ENCODE measurements at regions not wholly inside any gene's neighbourhood (a gene's known extent, or its start where the extent isn't known, plus 50 kb on each side); places are given as distances from the start of the nearest gene placed in this dataset.

GRCh38 chr14:101411779-101412178 is 149.5 kb upstream of the DIO3 start:
- TF ChIP-seq, protein P1, sequence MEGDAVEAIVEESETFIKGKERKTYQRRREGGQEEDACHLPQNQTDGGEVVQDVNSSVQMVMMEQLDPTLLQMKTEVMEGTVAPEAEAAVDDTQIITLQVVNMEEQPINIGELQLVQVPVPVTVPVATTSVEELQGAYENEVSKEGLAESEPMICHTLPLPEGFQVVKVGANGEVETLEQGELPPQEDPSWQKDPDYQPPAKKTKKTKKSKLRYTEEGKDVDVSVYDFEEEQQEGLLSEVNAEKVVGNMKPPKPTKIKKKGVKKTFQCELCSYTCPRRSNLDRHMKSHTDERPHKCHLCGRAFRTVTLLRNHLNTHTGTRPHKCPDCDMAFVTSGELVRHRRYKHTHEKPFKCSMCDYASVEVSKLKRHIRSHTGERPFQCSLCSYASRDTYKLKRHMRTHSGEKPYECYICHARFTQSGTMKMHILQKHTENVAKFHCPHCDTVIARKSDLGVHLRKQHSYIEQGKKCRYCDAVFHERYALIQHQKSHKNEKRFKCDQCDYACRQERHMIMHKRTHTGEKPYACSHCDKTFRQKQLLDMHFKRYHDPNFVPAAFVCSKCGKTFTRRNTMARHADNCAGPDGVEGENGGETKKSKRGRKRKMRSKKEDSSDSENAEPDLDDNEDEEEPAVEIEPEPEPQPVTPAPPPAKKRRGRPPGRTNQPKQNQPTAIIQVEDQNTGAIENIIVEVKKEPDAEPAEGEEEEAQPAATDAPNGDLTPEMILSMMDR (IDR thresholded peaks at IDR 0.05), result no peak
- TF ChIP-seq POLR2AphosphoS5 (IDR thresholded peaks at IDR 0.05; ENCODE audit: insufficient read depth in 1 of 2, low read depth in 1 of 2) (no peak), POLR2A (IDR thresholded peaks at IDR 0.05) (no peak)

All from vagina (tissue), 2 donors.